ENCODE measurements at regions not wholly inside any gene's neighbourhood (a gene's known extent, or its start where the extent isn't known, plus 50 kb on each side); places are given as distances from the start of the nearest gene placed in this dataset.

- TF ChIP-seq, protein P1, sequence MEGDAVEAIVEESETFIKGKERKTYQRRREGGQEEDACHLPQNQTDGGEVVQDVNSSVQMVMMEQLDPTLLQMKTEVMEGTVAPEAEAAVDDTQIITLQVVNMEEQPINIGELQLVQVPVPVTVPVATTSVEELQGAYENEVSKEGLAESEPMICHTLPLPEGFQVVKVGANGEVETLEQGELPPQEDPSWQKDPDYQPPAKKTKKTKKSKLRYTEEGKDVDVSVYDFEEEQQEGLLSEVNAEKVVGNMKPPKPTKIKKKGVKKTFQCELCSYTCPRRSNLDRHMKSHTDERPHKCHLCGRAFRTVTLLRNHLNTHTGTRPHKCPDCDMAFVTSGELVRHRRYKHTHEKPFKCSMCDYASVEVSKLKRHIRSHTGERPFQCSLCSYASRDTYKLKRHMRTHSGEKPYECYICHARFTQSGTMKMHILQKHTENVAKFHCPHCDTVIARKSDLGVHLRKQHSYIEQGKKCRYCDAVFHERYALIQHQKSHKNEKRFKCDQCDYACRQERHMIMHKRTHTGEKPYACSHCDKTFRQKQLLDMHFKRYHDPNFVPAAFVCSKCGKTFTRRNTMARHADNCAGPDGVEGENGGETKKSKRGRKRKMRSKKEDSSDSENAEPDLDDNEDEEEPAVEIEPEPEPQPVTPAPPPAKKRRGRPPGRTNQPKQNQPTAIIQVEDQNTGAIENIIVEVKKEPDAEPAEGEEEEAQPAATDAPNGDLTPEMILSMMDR (IDR thresholded peaks at IDR 0.05): no peak
Observed at GRCh38 chr14:61996753-61997152, 234.5 kb downstream of the SNAPC1 start.

- TF ChIP-seq, protein P1 (IDR thresholded peaks at IDR 0.05): no peak
Observed at GRCh38 chr14:61997161-61997560, 234.9 kb downstream of the SNAPC1 start.

DNA sequence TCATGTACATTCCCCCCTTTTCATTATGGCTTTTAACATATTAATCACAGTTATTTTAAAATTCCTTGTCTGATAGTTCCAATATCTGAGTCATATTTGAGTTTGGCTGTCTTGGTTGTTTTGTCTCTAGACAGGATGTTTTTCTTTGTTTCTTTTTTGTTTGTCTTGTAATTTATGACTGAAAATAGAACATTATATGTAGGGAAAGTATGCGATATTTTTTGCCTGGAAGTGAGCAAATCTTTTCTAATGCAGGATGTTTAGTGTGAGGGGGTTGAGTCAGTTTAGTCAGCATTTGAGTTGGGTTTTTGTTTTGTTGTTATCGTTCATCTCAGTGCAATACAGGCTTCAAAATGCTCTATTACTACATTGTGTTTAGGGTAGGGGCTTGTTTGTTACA lies 239.7 kb downstream of the SNAPC1 start:
- TF ChIP-seq, protein P1 (IDR thresholded peaks at IDR 0.05): no peak

DNA sequence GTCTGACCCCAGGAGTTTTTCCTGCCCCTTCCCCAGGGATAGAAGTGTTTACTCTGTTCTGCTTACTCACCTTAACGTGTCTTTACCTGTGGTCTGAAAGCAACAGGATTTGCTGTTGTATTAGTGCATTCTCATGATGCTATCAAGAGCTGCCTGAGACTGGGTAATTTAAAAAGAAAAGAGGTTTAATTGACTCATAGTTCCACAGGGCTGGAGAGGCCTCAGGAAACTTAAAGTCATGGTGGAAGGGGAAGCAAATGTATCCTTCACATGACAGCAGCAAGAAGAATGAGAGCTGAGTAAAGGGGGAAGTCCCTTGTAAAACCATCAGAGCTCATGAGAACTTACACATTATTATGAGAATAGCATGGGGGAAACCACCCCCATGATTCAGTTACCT lies 240.4 kb downstream of the SNAPC1 start:
- TF ChIP-seq, protein P1 (IDR thresholded peaks at IDR 0.05): no peak

- TF ChIP-seq, protein P1 (IDR thresholded peaks at IDR 0.05): no peak
Observed at GRCh38 chr14:62003701-62004100, 241.5 kb downstream of the SNAPC1 start.

DNA sequence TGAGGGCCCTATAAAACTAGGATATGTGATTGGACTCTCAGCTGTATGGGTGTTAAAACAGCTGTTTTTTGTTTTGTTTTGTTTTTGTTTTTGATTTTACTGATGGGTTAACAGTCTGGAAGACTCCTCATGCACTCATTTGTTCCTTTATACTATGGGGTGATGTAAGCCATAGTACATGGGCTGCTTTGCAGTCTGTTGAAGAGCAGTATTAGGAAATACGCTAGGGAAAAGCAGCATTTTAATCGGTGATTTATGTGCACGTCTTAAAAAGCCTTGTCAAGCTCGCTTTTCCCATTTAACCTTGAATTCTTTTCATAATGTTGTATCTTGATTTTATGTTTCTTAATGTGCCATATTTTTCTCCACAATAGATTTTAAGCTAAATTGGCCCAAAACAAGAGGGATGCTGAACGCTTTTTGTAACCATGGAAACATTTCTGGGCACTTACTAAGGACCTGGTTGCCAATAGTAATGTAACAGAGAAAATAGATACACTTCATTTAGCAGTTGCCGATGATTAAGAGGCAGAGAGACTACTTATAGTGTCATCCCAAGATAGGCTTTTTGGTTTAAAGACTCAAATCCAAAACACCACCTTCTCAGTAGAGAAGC lies 244.0 kb downstream of the SNAPC1 start:
- TF ChIP-seq, protein P1 (IDR thresholded peaks at IDR 0.05): no peak

DNA sequence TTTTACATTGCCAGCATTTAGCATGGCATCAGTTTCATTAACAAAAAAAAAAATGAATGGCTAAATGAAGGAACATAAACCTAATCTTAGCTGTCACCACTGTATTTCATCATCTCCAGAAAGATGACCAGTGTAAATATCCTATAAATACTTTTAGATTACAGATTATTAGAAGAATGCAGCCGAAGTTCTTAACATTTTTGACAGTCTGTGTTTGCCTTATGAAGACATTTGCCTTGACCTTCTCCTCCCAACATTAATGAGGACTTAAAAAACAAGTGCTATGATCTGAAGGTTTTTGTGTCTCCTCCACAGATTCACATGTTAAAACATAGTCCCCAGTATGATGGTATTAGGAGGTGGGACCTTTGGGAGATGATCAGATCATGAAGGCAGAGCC lies 253.0 kb downstream of the SNAPC1 start:
- TF ChIP-seq, protein P1 (IDR thresholded peaks at IDR 0.05): no peak

DNA sequence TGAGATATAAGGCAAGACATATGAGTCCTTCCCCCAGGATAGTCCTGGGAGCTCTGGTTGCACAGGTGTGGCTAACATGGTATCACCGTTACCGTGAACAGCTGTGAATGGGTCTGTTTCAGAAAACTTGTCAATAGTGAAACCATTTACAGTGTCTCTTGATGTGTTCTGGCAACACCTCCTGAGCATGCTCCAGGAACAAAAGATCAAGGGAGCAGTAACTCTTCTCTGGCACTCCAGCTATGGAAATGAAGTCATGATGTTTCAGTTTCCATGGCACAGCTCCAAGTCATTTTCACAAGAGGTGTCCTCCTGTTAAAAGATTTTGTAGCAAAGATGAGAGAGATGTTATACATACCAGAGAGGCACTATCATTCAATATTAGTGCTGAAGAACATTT lies 253.7 kb downstream of the SNAPC1 start:
- TF ChIP-seq, protein P1 (IDR thresholded peaks at IDR 0.05): no peak

Measured in LNCAP (cell line).